A172 (cell line): ENCODE measurements at regions not wholly inside any gene's neighbourhood (a gene's known extent, or its start where the extent isn't known, plus 50 kb on each side); places are given as distances from the start of the nearest gene placed in this dataset.
"Not testable (repeated sequence)": the region's sequence is repeated elsewhere in the genome, so short reads cannot be mapped to it uniquely, and the experiment has no call there.

Source experiments
- DNase-seq: peaks from one replicate; pipeline ENCODE4 v3.0.0-alpha.2; 2015; ENCODE audit warnings: low spot score

DNA sequence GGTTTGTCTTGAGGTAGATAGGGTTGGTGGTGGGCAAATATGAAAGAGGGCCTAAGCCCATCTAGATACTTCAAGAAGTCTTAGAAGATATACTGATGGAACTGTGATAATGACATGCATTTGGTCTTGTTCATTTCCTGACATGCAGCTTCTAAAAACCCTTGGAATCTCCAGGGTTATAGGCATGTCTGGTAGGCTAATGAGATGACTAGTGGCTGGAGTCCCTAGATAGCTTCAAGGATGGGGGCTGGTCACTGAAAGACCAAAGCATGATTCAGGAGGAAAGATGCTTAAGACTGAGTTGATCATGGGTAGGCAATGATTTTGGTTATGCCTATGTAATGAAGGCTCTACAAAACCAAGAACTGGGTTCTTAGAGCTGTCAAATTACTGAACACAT lies 217.9 kb upstream of the MOCS1 start:
- DNase-seq: no peak

DNA sequence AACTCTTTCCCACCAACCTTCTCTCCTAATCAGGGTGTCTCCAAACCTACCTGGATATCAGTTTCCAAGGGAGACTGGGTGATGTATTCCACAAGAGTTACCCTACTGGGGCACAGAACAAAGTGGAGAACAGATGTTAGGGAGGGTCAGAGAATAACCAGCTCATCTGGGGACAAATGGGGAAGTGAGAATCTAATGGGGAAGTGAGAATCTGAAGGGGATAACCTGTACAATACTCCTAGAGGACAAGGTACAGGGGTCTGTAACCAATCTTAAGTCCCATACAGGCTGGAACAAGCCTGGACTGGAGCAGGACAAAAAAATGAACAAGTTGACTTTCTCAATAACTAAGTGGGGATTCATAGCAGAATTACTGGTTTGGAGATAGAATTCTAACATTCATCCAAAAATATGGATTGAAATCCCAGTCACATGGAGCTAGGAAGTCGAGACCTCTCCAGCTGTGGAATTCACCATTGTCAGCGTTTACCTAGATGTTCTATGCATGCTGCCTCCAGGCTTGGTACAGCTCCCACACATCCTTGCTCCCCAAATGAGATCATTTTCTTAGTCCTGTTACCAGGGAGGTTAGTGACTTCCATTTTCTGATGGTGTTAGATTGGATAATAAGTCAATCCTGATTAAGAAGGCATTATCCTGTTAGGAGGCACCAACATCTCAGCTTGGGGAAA lies 214.8 kb upstream of the MOCS1 start:
- DNase-seq: no peak

DNA sequence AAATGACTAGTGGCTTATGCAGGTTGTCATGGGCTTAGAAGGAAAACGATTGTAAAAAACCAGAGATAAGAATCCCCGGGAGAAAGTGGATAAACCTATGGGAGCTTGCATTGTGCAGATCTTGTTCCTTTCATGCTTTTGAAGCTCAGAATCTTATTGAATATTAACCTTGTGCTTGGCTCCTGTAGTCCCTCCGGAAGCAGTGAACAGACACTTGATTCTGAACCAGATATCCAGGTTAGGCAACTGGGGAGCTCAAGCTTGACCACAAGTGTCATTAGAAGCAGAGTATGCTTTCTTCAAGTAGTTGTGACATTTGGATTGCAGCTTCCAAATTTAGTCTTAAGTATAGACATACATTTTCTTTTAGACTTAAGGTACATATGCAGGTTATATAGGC lies 212.6 kb upstream of the MOCS1 start:
- DNase-seq: no peak

DNA sequence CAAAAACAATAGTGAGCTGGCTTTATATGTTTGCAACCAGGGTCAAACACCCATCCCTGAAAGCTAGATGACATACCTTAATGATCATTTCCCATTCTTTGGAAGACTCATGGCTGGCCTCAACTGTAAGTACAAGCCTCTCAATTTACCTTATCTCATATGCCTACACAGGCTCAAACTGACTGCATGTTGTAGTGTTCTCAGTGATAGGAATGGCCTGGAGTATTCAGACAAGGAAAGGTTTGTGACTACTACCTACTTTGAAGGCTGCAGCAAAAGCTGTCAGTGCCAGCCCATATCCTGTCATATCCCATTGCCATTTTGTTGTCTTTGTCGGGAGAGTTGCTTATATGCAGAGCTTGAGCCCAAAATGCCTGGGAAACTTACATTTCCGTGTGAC lies 205.2 kb upstream of the MOCS1 start:
- DNase-seq: no peak

DNA sequence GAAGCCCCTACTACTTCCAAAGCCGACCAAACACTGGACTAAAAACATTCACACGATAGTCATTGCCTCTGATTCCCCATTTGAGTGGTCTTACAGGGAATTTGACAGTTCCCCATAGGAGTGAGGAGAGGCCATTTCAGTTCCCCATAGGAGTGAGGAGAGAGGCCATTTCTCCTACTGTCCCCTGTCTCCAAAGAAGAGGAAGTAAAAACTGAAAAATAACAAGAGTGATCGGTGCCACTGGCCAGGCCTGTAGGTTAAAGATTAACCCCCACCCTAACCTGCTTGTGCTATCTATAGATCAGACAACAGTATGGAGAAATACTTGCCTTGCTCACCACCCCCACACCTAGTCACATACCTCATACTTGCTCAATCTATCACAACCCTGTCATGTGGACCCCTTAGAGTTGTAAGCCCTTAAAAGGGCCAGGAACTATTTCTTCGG lies 204.0 kb upstream of the MOCS1 start:
- DNase-seq: no peak

DNA sequence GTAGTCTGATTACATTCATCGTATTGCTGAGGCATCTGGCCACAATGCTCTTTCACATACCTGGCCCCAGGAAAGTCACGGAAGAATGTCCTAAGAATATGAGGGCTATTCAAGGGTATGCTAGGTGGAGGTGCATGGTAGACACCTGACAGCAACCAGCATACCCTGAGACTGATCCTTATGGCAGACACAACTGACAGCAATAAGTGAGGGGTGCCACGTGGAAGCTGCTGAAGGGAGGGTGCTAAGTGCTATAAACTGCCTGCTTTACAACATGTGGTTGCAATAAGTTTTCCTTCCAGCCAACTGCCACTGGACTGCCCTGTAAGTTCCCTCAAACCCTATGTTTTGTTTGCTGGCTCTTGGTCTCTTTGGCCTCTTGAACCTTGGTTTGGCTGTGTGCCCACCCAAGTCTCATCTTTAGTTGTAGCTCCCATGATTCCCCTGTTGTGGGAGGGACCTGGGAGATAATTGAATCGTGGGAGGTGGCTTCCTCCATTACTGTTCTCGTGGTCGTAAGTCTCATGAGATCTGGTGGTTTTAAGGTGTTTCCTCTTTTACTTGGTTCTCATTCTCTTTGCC lies 201.3 kb upstream of the MOCS1 start:
- DNase-seq: no peak

DNA sequence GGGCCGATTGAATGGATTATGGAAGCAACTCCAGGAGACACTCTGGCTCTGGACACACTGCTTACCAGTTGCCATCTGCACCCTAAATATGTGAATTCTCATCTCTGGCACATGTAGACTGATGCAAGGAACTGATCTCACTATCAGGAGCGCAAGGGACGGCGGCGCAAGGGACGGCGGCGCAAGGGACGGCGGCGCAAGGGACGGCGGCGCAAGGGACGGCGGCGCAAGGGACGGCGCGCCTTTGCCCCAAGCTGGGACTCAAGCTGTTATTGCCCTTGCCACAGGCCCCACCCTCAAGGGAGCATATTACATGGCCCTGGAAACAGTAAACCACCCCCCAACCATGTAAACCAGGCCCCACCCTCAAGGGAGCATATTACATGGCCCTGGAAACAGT lies 199.7 kb upstream of the MOCS1 start:
- DNase-seq: not testable (repeated sequence)

DNA sequence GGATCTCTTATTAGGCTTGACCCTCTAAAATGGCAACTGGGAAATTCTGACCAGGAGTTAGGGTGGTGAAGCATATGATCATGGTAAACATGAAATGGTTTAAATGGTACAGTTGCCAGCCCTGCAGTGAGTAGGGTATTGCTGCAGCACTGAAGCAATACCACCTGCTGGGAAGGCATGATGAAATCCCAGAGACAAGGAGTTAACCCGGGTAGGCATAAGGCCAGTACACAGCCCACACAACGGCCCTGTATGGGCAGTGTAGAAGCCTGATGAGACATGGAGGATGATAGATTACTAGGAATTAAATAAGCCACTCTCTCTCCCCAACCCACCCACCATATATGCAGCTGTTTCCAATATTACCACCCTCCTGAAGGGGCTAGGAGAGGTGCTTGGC lies 197.4 kb upstream of the MOCS1 start:
- DNase-seq: no peak

DNA sequence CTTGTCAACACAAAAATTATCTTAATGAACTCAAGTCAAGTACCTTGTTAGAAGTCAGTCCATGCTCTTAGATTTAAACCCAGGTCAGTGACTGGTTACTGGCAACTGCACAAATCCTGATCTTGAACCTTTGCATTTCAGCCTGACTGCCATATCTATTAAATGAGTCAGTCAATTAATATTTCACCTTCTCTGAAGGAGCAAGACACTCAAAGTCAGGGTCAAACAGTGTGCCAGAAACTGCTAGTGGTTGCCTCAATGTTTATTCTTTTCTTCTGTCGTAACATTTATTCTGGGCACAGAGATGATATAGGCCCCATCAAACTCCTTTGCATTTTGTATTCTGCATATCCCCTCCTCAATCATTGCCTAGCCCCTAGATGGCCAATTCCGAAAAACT lies 193.9 kb upstream of the MOCS1 start:
- no peak for DNase-seq

DNA sequence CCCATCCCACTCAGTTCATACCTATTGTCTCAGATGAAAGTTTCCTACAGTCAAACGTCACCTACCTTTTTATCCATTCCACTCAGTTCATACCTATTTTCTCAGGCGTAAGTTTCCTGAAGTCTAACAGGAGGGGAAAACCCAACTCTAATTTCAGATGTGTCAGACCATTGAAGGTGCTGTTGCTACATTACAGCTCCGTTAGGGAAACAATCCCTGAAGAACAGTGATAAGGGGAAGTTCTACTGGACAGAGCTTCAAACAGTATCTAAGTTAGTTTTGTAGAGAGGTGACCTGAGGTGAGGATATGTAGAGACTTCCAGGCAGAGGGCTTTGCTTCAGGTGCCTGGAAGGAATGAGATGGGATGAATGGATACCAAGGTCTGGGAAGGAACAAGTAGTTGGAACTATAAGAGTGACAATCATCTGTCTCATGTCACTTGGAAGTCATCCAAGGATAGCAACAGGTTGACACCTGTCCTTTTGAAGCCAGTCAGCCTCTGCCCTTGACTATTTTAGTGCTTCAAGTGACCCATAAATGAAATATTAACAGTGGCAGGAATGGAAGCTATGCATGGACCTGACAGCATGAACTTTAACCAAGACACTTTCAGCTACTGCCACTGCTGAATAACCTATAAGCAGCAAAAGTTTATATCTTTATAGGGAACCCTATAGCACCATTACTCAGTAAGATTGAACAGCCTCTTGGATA lies 191.6 kb upstream of the MOCS1 start:
- no peak for DNase-seq

DNA sequence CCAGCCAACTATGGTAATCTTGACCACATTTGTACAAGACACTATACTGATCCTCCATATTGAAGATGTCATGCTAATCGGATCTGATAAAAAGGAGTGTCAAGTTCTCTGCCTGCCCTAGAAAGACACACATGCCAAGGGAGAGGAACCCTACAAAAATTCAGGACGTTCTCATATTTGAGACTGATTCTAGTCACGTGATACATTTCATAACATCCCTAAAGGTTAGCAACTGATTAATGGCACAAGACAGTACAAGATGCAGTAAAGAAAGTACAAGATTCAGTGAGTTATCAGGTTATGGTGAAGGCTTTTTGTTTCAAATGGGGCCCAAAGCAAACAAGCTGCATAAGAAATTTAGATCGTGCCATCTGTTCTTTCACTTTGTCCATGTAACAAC lies 190.7 kb upstream of the MOCS1 start:
- no peak for DNase-seq

DNA sequence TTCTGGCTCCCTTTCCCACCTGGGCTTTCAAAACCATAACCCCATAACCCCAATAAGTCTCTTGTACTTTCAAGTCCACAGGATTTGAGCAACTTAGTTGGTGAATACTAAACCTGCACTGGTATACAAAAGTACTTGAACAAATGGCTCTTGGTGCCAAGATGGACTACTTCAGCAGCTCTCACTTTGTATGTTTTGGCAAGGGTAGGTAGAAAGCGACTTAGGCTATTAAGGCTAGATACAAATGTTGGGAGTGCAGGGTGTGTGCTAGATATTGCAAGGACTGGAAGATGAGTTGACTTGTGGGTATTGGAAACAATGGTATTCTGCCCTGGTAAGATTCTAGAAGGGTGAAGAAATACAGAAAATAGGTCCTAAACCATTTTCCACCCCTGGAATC lies 182.6 kb upstream of the MOCS1 start:
- no peak for DNase-seq

DNA sequence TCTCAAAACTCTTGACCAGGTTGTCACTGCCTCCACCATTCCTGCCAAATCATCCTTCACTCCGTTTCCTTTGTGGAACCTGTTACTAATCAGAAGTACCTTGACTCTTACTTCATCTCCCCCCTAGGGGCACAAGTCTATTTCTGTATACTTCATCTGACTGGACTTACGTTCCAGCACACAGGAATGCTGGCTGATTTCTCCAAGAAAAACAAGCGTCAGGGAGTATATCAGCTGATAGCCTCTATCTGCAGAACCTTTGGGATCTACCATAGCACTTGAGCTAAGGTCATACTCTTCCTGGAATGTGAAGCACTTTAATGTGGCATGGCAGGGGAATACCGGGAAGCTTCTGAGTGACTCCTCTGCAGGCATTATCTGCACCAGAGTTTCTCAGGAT lies 178.1 kb upstream of the MOCS1 start:
- no peak for DNase-seq

DNA sequence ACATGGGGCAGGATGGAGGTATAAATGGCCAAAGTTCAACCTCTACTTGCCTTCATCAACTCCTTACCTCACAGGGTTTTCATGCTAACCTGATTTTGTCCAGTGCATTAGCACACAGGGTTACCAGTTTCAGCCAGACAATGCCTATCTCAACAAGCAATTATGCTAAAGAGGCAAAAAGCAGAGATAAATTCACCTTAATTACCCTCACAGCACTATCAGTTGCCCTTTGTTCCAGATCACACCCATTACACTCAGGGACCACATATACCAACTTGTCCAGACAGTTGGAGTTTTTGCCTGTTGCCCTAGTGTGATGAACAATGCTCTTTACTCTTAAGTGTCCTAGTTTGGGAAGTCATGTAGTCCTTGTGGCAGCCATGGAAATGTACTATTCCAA lies 174.5 kb upstream of the MOCS1 start:
- no peak for DNase-seq

DNA sequence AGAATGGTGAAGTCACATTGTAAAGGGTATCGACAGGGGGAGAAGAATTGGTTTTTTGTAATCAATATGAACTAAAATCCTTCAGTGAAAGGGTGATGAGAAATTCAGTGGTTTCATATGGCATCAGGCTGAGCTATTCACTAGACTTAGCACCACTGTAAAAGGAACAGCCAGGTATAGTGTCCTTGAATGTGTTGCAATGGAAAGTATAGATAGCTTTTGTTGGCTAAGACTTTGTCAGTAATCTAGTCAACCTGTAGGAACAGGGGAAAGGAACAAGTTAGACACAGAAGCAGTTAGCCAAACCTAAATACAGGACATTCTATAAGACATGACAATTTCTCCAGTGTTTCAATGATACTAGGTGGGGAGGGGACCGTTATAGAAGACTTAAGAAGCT lies 172.6 kb upstream of the MOCS1 start:
- DNase-seq: no peak

DNA sequence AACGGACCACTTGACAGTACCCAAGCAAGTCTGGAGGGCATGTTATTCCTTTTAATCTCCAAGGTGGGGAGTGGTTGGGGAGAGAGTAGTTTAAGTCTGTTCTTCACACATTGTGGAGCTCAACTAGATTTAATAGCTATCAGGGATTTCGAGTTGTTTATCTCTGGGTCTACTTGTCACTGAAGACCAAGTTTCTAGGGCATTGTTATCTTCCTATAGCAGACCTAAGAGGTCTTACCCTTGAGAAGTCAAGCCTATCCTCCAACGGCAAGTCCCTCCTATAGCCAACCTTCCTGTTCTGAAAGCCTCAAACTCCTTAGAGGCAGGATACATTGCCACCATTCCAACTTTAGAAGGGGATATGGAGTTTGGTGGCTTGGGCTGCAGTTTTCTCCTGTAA lies 164.5 kb upstream of the MOCS1 start:
- no peak for DNase-seq

DNA sequence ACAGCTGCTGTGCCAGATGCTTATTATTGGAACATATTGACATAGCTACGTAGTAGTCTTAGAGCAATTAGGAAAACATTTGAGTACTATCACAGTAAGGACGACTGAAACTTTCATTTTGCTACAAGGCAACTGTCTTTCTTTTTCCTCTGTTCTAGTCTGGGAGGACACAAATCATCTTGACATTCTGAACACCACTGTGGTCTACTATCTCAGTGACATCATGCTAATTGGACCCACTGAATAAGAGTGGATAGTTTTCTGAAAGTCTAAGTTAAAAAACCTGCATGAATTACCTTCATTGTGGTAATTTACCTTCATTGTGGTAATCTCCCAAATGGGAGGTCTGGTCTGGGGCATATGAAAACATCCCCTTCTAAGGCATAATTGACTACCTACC lies 163.3 kb upstream of the MOCS1 start:
- DNase-seq: no peak

DNA sequence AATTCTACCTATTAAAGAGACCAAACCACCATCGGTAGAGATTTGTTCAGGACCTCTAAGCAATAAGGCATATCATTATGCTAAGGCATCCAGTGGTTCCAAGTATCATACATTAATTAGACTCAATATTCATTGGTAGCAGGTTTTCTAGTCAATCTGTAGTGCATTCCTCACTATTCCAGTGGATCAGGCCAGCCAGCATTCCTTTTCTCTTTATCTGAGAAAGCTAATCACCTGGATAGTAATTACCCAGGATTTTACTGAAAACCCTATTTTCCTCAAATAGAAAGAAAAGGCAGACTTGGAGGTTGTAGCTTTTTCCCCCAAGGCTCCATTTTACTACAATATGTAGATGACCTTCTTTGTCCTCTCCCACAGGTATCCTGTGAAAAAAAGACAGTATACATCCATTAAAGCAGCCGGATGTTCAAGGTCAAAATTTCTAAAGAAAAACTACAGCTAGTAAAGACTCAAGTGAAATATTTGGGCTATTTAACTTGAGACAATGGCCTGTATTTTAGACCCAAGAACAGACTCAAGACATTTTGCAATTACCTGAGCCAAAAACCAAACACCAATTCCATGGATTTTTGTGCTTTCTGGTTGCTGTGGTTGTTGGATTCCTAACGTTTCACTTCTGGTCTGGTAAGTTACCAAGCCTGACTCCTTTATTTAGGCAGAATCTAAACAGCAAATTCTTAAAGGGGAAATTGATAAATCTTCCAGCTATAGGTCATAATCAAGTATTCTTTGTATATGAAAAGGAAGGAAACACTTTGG lies 149.1 kb upstream of the MOCS1 start:
- no peak for DNase-seq

DNA sequence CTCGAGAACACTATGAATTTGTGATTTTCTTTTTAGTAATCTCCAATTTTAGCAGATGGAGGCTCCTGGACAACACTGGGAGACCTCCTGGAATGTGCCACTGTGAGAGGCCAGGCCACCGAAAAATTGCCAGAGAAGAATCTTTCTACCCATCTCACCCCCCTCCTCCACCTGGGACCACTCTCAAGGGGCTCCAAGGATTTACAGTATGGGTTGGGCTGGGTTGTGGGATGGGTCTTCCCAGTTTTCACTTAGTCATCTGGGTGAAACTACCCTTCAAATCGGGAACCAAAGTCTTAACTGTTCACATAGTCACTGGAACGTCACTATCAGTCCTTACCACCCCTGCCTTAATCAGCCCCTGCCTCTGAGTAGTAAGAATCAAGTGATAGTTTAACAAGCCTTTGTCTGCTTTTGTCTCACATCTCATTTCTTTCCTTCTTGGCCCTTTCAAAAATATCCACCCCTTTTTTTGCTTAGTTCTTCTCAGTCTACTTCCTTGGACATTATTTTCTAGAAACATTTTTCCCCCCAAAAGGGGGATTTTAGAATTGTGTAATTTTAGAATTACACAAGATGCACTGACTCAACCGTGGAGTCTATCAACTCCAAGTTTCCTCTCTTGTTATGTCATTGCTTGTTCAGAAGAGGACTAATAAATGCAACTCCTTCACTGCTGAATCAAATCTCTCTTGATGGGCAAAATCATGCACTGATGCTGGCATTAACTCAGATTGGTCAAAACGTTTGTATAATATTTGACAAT lies 148.2 kb upstream of the MOCS1 start:
- DNase-seq: no peak

DNA sequence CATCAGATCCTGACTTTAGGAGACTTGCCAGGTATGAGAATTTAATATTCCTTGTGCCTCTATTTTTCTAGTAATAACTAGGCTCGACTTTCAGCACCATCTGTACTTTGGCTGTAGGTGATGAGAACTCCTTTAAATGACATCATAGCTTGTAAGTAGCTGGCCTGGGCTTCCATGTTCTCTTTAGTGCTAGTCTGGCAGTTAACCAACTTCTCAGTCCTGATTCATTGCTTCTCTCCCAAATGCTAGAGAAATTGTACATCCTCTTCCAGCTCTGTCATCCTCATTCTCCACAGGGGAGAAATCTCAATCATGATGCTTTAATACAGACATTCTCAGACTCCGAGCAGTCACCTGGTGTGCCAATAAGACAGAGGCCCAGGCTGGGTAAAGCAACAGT lies 143.5 kb upstream of the MOCS1 start:
- no peak for DNase-seq

DNA sequence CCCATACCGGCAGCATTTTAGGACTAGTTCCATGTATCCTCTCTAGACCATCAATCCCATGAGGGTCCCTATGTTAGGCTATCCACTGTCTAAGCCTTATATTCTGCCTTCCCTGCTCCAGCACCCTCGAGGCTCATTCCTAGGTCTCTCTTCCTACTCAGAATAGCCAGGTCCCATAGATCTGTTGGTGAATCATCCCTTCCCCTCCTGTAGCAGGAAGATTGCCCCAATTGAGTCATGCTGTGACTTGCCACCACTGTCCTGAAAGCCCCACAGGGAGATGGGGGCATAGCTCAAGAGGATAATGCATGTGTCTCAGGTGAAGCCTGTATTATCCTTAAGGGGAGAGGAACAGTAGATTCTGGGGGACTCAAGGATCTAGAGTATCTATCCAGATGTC lies 143.1 kb upstream of the MOCS1 start:
- no peak for DNase-seq

DNA sequence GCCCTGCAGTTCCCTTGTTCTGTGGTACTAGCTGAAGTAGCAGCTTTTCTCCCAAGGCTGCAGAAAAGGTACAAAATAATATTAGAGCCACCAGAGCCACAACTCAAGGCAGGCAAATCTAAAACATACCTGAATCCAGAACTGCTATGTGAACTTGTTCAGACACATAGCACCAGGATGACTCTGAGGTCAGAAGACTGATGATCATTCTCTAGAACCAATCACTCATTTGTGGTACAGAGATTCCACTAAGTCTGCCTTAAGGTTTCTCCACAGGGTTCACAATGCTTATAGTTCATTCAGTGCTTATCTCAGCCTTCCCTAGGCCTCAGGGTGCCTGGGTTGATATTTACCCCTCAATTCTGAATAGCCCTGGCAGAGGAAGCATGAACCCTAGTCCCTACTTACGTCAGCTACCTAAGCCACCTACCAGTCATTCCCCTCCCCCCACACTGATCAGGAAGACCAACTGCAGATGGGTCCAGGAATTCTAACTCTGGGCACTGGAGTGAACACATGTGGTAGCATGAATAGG lies 140.9 kb upstream of the MOCS1 start:
- no peak for DNase-seq
